ENCODE measurements at regions not wholly inside any gene's neighbourhood (a gene's known extent, or its start where the extent isn't known, plus 50 kb on each side); places are given as distances from the start of the nearest gene placed in this dataset.
"Not testable (repeated sequence)": the region's sequence is repeated elsewhere in the genome, so short reads cannot be mapped to it uniquely, and the experiment has no call there.

DNA sequence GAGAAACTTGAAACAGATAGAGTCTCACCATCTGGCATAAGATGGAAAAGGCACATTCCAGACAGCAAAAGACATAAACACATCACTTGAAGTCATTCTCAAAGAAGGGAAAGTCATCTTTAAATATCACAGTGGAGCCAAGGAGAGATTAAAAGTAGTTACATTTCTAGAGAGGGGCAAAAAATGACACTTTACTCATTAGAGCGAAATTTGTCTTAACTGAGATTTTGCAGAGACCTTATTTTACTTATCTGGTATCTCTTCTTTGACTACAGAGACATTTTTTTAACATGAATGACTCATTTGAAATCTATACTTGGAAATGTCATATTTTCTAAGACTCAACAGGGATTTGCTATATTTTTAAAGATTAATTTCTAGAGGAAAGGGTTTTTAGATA is 339.0 kb upstream of the KIF2B start:
- no peak for DNase-seq (ENCODE audit: low read depth in 2 of 2)
- H3K4me3 ChIP-seq (replicated peaks in 1 of 2; ENCODE audit: low read depth in 2 of 2, low read length in 2 of 2) = no peak overlapping the region
- TF ChIP-seq, protein P1, sequence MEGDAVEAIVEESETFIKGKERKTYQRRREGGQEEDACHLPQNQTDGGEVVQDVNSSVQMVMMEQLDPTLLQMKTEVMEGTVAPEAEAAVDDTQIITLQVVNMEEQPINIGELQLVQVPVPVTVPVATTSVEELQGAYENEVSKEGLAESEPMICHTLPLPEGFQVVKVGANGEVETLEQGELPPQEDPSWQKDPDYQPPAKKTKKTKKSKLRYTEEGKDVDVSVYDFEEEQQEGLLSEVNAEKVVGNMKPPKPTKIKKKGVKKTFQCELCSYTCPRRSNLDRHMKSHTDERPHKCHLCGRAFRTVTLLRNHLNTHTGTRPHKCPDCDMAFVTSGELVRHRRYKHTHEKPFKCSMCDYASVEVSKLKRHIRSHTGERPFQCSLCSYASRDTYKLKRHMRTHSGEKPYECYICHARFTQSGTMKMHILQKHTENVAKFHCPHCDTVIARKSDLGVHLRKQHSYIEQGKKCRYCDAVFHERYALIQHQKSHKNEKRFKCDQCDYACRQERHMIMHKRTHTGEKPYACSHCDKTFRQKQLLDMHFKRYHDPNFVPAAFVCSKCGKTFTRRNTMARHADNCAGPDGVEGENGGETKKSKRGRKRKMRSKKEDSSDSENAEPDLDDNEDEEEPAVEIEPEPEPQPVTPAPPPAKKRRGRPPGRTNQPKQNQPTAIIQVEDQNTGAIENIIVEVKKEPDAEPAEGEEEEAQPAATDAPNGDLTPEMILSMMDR (IDR thresholded peaks at IDR 0.05; ENCODE audit: low read depth, low read length) = no peak

DNA sequence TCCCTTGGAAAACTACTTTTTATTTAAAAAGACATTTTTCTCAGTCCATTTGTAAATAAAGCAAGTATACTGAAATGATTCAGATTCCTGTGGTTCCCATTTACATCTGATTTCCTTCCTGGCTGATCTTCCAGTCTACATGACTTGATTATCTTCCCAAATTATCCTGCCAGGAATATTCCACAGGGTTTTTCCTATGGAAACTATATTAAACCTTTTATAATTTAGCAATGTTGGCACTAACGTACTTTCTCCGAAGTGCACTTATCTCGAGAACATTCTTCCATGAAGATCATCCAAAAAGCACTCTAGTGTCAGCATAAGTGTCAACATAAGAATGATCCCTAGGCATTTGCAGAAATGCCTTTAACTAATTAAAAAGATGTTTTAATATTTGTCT is 347.7 kb upstream of the KIF2B start:
- no peak for DNase-seq (ENCODE audit: low read depth in 2 of 2)
- H3K4me3 ChIP-seq (replicated peaks in 1 of 2; ENCODE audit: low read depth in 2 of 2, low read length in 2 of 2) = no peak overlapping the region
- TF ChIP-seq, protein P1 (IDR thresholded peaks at IDR 0.05; ENCODE audit: low read depth, low read length) = no peak

GRCh38 chr17:53472586-53472985 is 350.1 kb upstream of the KIF2B start:
- peak in 1 of 2 donors; percentile 7 for DNase-seq (ENCODE audit: low read depth in 2 of 2)
- TF ChIP-seq, protein P1 (IDR thresholded peaks at IDR 0.05; ENCODE audit: low read depth, low read length) = no peak
- H3K4me3 ChIP-seq (replicated peaks in 1 of 2; ENCODE audit: low read depth in 2 of 2, low read length in 2 of 2) = no peak overlapping the region

GRCh38 chr17:53471514-53471913 is 351.2 kb upstream of the KIF2B start:
- no peak for DNase-seq (ENCODE audit: low read depth in 2 of 2)
- TF ChIP-seq, protein P1 (IDR thresholded peaks at IDR 0.05; ENCODE audit: low read depth, low read length) = no peak

DNA sequence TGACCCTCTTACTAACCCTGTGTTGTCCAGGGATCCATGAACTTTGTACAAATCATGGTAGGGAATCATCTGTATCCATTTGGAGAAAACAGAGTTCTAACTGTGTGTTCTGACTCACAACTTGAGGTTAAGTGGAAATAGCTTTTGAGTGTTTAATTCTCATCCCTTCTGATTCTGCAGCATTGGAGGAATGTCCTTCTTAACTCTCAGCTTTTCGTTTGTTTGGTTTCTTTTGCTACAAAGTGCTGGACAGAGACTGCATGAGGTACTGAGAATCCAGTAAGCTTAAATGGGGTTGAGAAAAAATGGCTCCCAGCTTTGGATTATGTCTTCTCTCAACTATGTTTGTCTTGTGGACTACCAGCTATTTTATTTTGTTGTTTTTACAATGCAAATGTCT is 352.1 kb upstream of the KIF2B start:
- TF ChIP-seq, protein P1 (IDR thresholded peaks at IDR 0.05; ENCODE audit: low read depth, low read length) = no peak
- DNase-seq (ENCODE audit: low read depth in 2 of 2) = no peak
- H3K4me3 ChIP-seq (replicated peaks in 1 of 2; ENCODE audit: low read depth in 2 of 2, low read length in 2 of 2) = no peak overlapping the region

More at GRCh38 chr17:53471514-53471913, 351.2 kb upstream of the KIF2B start:
- H3K4me3 ChIP-seq (replicated peaks in 1 of 2; ENCODE audit: low read depth in 2 of 2, low read length in 2 of 2) = no peak overlapping the region

DNA sequence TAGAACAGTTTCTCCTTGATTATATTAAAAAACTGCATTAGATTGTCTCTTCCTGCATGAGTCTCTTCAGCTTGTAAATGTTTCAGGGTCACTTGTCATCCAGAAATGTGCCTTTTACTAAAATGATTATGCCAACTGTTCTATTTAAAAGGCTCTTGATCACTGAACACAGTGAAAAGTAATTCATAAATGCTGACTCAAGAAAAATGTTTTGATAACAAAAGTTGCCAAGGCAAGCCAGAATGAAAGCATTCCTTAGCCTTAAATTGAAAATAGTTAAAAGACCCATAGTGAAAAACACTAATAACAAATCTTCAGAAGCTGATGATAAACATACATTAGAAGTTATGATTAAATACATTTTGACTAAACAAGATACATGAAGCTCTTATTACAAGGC is 356.0 kb upstream of the KIF2B start:
- TF ChIP-seq, protein P1 (IDR thresholded peaks at IDR 0.05; ENCODE audit: low read depth, low read length) = no peak
- H3K4me3 ChIP-seq (replicated peaks in 1 of 2; ENCODE audit: low read depth in 2 of 2, low read length in 2 of 2) = no peak overlapping the region

DNA sequence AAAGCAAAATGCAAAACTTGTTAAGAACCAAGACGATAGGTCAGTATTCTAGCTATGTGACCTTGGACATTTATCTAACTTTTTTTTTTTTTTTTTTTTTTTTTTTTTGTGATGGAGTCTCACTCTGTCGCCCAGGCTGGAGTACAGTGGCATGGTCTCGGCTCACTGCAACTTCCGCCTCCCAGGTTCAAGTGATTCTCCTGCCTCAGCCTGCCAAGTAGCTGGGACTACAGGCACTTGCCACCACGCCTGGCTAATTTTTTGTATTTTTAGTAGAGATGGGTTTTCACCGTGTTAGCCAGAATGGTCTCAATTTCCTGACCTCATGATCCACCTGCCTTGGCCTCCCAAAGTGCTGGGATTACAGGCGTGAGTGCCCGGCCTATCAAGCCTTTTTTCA is 358.3 kb upstream of the KIF2B start:
- not testable (repeated sequence) for H3K4me3 ChIP-seq (replicated peaks in 1 of 2; ENCODE audit: low read depth in 2 of 2, low read length in 2 of 2); DNase-seq (ENCODE audit: low read depth in 2 of 2)

More for the DNA sequence above, 356.0 kb upstream of the KIF2B start:
- no peak for DNase-seq (ENCODE audit: low read depth in 2 of 2)

Data from cardiac fibroblast (primary cell).